ENCODE measurements at regions not wholly inside any gene's neighbourhood (a gene's known extent, or its start where the extent isn't known, plus 50 kb on each side); places are given as distances from the start of the nearest gene placed in this dataset.

- in situ Hi-C loops (cut with MboI; ENCODE audit: low sequenced_read_pairs, unreplicated experiment), result no loop called here
- DNase-seq (ENCODE audit: low spot score), result no peak
- no peak for TF ChIP-seq CTCF (IDR thresholded peaks at IDR 0.05; ENCODE audit: borderline replicate concordance, control extremely low read depth, extremely low read depth, insufficient read depth, missing control alignments)
These were observed 99.8 kb downstream of the EPDR1 start for GRCh38 chr7:38020121-38020785.

- in situ Hi-C loops (cut with MboI; ENCODE audit: low sequenced_read_pairs, unreplicated experiment), result no loop called here
- no peak for TF ChIP-seq CTCF (IDR thresholded peaks at IDR 0.05; ENCODE audit: borderline replicate concordance, control extremely low read depth, extremely low read depth, insufficient read depth, missing control alignments)
- DNase-seq (ENCODE audit: low spot score), result no peak
These were observed 101.5 kb downstream of the EPDR1 start for GRCh38 chr7:38021892-38022291.

- no peak for DNase-seq (ENCODE audit: low spot score)
- no peak for TF ChIP-seq CTCF (IDR thresholded peaks at IDR 0.05; ENCODE audit: borderline replicate concordance, control extremely low read depth, extremely low read depth, insufficient read depth, missing control alignments)
- in situ Hi-C loops (cut with MboI; ENCODE audit: low sequenced_read_pairs, unreplicated experiment), result no loop called here
These were observed 105.4 kb downstream of the EPDR1 start for GRCh38 chr7:38025815-38026214.

- no peak for TF ChIP-seq CTCF (IDR thresholded peaks at IDR 0.05; ENCODE audit: borderline replicate concordance, control extremely low read depth, extremely low read depth, insufficient read depth, missing control alignments)
- in situ Hi-C loops (cut with MboI; ENCODE audit: low sequenced_read_pairs, unreplicated experiment), result no loop called here
- DNase-seq (ENCODE audit: low spot score), result no peak
These were observed 107.5 kb downstream of the EPDR1 start for GRCh38 chr7:38027884-38028455.

- DNase-seq (ENCODE audit: low spot score), result no peak
- in situ Hi-C loops (cut with MboI; ENCODE audit: low sequenced_read_pairs, unreplicated experiment), result no loop called here
- no peak for TF ChIP-seq CTCF (IDR thresholded peaks at IDR 0.05; ENCODE audit: borderline replicate concordance, control extremely low read depth, extremely low read depth, insufficient read depth, missing control alignments)
These were observed 113.8 kb downstream of the EPDR1 start for GRCh38 chr7:38034062-38034908.

- no peak for DNase-seq (ENCODE audit: low spot score)
- TF ChIP-seq CTCF (IDR thresholded peaks at IDR 0.05; ENCODE audit: borderline replicate concordance, control extremely low read depth, extremely low read depth, insufficient read depth, missing control alignments), result no peak
- in situ Hi-C loops (cut with MboI; ENCODE audit: low sequenced_read_pairs, unreplicated experiment), result no loop called here
These were observed 120.4 kb downstream of the EPDR1 start for GRCh38 chr7:38040831-38041230.

All from GM13976 (cell line).